Right lobe of liver (tissue), 4 donors: ENCODE measurements at regions not wholly inside any gene's neighbourhood (a gene's known extent, or its start where the extent isn't known, plus 50 kb on each side); places are given as distances from the start of the nearest gene placed in this dataset.

Experiments
- POLR2A ChIP-seq: fragments of 450-650 bp; IDR thresholded peaks from one replicate; pipeline ENCODE4 v1.6.1; 2017; ENCODE audit warnings: antibody characterized with exemption, mild to moderate bottlenecking
- TF ChIP-seq, protein P1 (sequence below), 4 donors: fragments of 200-600 bp in 3 of 4; fragments of 450-650 bp in 1 of 4; IDR thresholded peaks; one replicate each; pipeline versions ENCODE4 v1.5.1 to v1.8.0; 2016 to 2022; ENCODE audit warnings: antibody characterized with exemption in 4 of 4, mild to moderate bottlenecking in 2 of 4
- donor health status: DM: no; HTN: no; CAD: no.
- donor health status: DM: no; HTN: no; CAD: no.
- donor health status: DM: no; HTN: yes; CAD: no.

DNA sequence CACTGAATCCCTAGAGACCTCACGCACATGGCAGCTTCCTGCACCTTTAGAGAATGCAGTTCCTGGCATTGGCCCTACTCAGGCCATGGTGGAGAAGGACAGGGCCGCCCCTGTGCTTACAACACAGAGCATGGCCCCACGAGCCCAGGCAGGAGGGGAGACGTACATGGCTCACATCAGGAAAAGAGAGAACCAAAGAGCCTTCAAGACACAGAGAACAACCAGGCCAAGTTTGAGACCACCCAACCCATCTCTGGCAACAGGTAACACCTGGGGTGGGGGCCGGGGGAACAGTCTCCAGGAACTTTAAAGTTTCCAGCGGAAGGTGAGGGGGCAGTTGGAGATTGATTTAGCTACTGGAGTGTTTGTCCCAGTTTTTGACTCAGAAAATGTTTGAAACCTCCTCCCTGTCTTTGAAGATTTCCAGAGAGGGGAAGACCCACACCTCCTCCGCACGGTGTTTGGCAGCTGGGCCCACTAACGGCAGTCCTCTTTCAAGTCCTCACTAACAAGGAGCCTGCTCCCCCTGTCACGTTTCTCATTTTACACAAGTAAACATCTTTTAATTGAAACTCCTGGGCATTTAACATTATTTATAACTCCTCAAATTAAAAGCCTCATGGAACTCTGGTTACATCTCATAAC lies 1423.8 kb downstream of the TBC1D22A start:
- TF ChIP-seq, protein P1, sequence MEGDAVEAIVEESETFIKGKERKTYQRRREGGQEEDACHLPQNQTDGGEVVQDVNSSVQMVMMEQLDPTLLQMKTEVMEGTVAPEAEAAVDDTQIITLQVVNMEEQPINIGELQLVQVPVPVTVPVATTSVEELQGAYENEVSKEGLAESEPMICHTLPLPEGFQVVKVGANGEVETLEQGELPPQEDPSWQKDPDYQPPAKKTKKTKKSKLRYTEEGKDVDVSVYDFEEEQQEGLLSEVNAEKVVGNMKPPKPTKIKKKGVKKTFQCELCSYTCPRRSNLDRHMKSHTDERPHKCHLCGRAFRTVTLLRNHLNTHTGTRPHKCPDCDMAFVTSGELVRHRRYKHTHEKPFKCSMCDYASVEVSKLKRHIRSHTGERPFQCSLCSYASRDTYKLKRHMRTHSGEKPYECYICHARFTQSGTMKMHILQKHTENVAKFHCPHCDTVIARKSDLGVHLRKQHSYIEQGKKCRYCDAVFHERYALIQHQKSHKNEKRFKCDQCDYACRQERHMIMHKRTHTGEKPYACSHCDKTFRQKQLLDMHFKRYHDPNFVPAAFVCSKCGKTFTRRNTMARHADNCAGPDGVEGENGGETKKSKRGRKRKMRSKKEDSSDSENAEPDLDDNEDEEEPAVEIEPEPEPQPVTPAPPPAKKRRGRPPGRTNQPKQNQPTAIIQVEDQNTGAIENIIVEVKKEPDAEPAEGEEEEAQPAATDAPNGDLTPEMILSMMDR (IDR thresholded peaks at IDR 0.05), result no peak
- no peak for TF ChIP-seq POLR2A
